HCT116 (cell line): ENCODE measurements at regions not wholly inside any gene's neighbourhood (a gene's known extent, or its start where the extent isn't known, plus 50 kb on each side); places are given as distances from the start of the nearest gene placed in this dataset.

Experiments
- EGR1 ChIP-seq: IDR thresholded peaks from 2 replicates; pipeline ENCODE4 v1.6.1; 2012; ENCODE audit warnings: low read depth
- EZH2phosphoT487 ChIP-seq: fragments of 200-600 bp; IDR thresholded peaks from 2 replicates; pipeline ENCODE4 v1.6.1; 2018; ENCODE audit warnings: antibody characterized with exemption, borderline replicate concordance
- JUND ChIP-seq: IDR thresholded peaks from 2 replicates; pipeline ENCODE4 v1.6.1; 2012
- TF ChIP-seq, protein P1 (sequence below), 3 experiments: fragments of 200-600 bp in 1 of 3; sonication (generic) in 1 of 3; IDR thresholded peaks in 2 of 3; conservative IDR thresholded peaks in 1 of 3; 2 replicates each; pipeline ENCODE4 v1.5.1; 2012 to 2017; ENCODE audit warnings: low read depth in 2 of 3, low read length in 2 of 3, antibody characterized with exemption in 1 of 3, borderline replicate concordance in 1 of 3, control low read depth in 1 of 3, mild to moderate bottlenecking in 1 of 3, mixed read lengths in 1 of 3, mixed run types in 1 of 3, moderate library complexity in 1 of 3; ENCODE audit not compliant: insufficient read depth in 1 of 3

DNA sequence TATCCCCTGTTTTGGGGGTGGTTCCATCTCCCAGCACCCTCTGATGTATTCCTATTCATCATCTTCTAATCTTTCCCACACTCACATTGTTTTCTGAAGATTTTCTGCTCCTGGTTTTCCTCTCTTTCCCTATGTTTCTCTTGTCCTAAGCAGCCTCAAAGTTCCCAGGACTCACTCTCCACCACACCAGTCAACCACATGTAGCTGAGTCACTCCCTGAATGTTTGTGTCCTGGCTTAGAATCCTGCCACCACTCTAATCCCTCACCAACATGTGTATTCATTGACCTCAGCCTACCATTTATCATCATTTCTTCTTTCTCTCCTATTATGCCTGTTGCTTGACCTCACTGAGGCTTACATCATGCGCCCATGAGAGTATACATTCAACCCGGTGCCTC, 282.4 kb upstream of the ADAMTS16 start:
- no peak for TF ChIP-seq EGR1
- TF ChIP-seq JUND = no peak
- no peak for TF ChIP-seq EZH2phosphoT487
- TF ChIP-seq, protein P1, sequence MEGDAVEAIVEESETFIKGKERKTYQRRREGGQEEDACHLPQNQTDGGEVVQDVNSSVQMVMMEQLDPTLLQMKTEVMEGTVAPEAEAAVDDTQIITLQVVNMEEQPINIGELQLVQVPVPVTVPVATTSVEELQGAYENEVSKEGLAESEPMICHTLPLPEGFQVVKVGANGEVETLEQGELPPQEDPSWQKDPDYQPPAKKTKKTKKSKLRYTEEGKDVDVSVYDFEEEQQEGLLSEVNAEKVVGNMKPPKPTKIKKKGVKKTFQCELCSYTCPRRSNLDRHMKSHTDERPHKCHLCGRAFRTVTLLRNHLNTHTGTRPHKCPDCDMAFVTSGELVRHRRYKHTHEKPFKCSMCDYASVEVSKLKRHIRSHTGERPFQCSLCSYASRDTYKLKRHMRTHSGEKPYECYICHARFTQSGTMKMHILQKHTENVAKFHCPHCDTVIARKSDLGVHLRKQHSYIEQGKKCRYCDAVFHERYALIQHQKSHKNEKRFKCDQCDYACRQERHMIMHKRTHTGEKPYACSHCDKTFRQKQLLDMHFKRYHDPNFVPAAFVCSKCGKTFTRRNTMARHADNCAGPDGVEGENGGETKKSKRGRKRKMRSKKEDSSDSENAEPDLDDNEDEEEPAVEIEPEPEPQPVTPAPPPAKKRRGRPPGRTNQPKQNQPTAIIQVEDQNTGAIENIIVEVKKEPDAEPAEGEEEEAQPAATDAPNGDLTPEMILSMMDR (IDR thresholded peaks at IDR 0.05 in 2 of 3, conservative IDR thresholded peaks at IDR 0.05 in 1 of 3; ENCODE audit: borderline replicate concordance in 1 of 3, insufficient read depth in 1 of 3, low read depth in 2 of 3, low read length in 2 of 3) = no peak
